Endothelial cell of umbilical vein (primary cell): ENCODE measurements at regions not wholly inside any gene's neighbourhood (a gene's known extent, or its start where the extent isn't known, plus 50 kb on each side); places are given as distances from the start of the nearest gene placed in this dataset.

Experiments used
- BruUV-seq: library from RNA; stranded (reverse); fragments of 400-500 nt; replicated peaks from 2 replicates; lab custom pipeline; 2021; lab: Mats Ljungman, UMichigan
- CTCF ChIA-PET: fragments of 300-600, 350-600 bp; sonication (Branson Sonifier 250); formaldehyde crosslinking; loops from one replicate; lab custom pipeline; 2021; ENCODE audit warnings: antibody characterized with exemption, inconsistent platforms; lab: Charles Lee
- POLR2A ChIA-PET: fragments of 300-600, 350-600 bp; sonication (Branson Sonifier 250); formaldehyde crosslinking; loops from one replicate; lab custom pipeline; 2021; ENCODE audit warnings: antibody characterized with exemption, inconsistent platforms; lab: Charles Lee
- DNase-seq: peaks from one replicate; pipeline ENCODE4 v3.0.0-alpha.2; 2011; ENCODE audit warnings: low read depth, low spot score
- FAIRE-seq: peaks from 2 replicates; lab custom pipeline; 2011; peaks lifted over from hg19 to GRCh38; lab: Jason Lieb, UNC
- H2AFZ ChIP-seq: 2 replicates; pipeline ENCODE4 v1.6.0; 2012; ENCODE audit warnings: low read depth, low read length, control low read depth, inconsistent platforms
- H3K27ac ChIP-seq: 2 replicates; pipeline ENCODE4 v1.5.1; 2011; ENCODE audit warnings: low read depth, mild to moderate bottlenecking, control low read depth, low read length, moderate library complexity; ENCODE audit not compliant: insufficient read depth
- H3K27me3 ChIP-seq, 2 experiments: 2 replicates each; pipeline versions ENCODE4 v1.6.0 to v1.6.1; 2011; ENCODE audit warnings: low read length in 2 of 2, mixed read lengths in 1 of 2; ENCODE audit not compliant: control insufficient read depth in 2 of 2, insufficient read depth in 2 of 2
- H3K36me3 ChIP-seq, 2 experiments: 2 replicates in 1 of 2; 3 replicates in 1 of 2; pipeline ENCODE4 v1.5.1; 2011; ENCODE audit warnings: low read length in 2 of 2, mild to moderate bottlenecking in 1 of 2, moderate library complexity in 1 of 2; ENCODE audit not compliant: control insufficient read depth in 2 of 2, insufficient read depth in 2 of 2; ENCODE audit errors: extremely low read depth in 1 of 2
- H3K4me1 ChIP-seq: 3 replicates; pipeline ENCODE4 v1.5.1; 2011; ENCODE audit warnings: mild to moderate bottlenecking, low read length; ENCODE audit not compliant: control insufficient read depth, insufficient read depth; ENCODE audit errors: extremely low read depth
- H3K4me2 ChIP-seq: 2 replicates; pipeline ENCODE4 v1.6.1; 2011; ENCODE audit warnings: low read length, control low read depth, mixed read lengths; ENCODE audit not compliant: insufficient read depth
- H3K4me3 ChIP-seq, 3 experiments: fragments of 200-600 bp in 1 of 3; sonication (generic), shearing (Covaris generic) in 1 of 3; replicated peaks in 1 of 3; 2 replicates each; pipeline ENCODE4 v1.5.1; 2011 to 2016; ENCODE audit warnings: control low read depth in 3 of 3, low read length in 3 of 3, mild to moderate bottlenecking in 2 of 3, inconsistent platforms in 1 of 3, low read depth in 1 of 3, moderate library complexity in 1 of 3; ENCODE audit not compliant: insufficient read depth in 1 of 3
- H3K79me2 ChIP-seq: 2 replicates; pipeline ENCODE4 v1.6.0; 2012; ENCODE audit warnings: low read length, inconsistent platforms; ENCODE audit not compliant: control insufficient read depth, insufficient read depth
- H3K9ac ChIP-seq: replicated peaks from 2 replicates; pipeline ENCODE3; 2011; ENCODE audit warnings: low read length, control low read depth; ENCODE audit not compliant: insufficient read depth; ENCODE audit errors: extremely low read depth
- H3K9me1 ChIP-seq: replicated peaks from 3 replicates; pipeline ENCODE4 v1.6.0; 2011; ENCODE audit warnings: mild to moderate bottlenecking, low read length; ENCODE audit not compliant: control insufficient read depth, insufficient read depth; ENCODE audit errors: extremely low read depth
- H3K9me3 ChIP-seq: replicated peaks from 2 replicates; pipeline ENCODE4 v1.5.1; 2012; ENCODE audit warnings: low read length, inconsistent platforms; ENCODE audit not compliant: control insufficient read depth, insufficient read depth
- H4K20me1 ChIP-seq: replicated peaks from 2 replicates; pipeline ENCODE3; 2011; ENCODE audit warnings: mild to moderate bottlenecking, low read length; ENCODE audit not compliant: control insufficient read depth, insufficient read depth; ENCODE audit errors: extremely low read depth
- EZH2 ChIP-seq: IDR thresholded peaks from 2 replicates; pipeline ENCODE4 v1.6.1; 2012; ENCODE audit warnings: borderline replicate concordance, low read depth, mild to moderate bottlenecking, moderate library complexity, low read length, inconsistent platforms; ENCODE audit not compliant: severe bottlenecking
- FOS ChIP-seq: IDR thresholded peaks from 2 replicates; pipeline ENCODE4 v1.6.1; 2011; ENCODE audit warnings: mild to moderate bottlenecking, low read length, moderate library complexity, borderline replicate concordance; ENCODE audit not compliant: insufficient read depth
- GATA2 ChIP-seq: IDR thresholded peaks from 2 replicates; pipeline ENCODE4 v1.7.0; 2011; ENCODE audit warnings: low read depth, mild to moderate bottlenecking, moderate library complexity, mixed read lengths, low read length; ENCODE audit not compliant: insufficient read length, insufficient read depth
- JUN ChIP-seq: IDR thresholded peaks from 2 replicates; pipeline ENCODE4 v1.6.1; 2011; ENCODE audit warnings: borderline replicate concordance, low read depth; ENCODE audit not compliant: insufficient read length, insufficient read depth
- MYC ChIP-seq: IDR thresholded peaks from one replicate; pipeline ENCODE4 v1.6.1; 2011; ENCODE audit warnings: mild to moderate bottlenecking, low read depth, low read length
- POLR2A ChIP-seq: IDR thresholded peaks from 2 replicates; pipeline ENCODE4 v1.6.1; 2012; ENCODE audit warnings: low read depth, mild to moderate bottlenecking, control low read depth, low read length
- POLR2AphosphoS5 ChIP-seq: IDR thresholded peaks from 2 replicates; pipeline ENCODE4 v1.6.1; 2012; ENCODE audit warnings: low read depth, mild to moderate bottlenecking, control low read depth, low read length, moderate library complexity; ENCODE audit not compliant: insufficient read depth
- dilution Hi-C: fragments of 300-500 bp; cut with MboI; formaldehyde crosslinking; loops from one replicate; pipeline ENCODE4 v1.15.0; 2019; ENCODE audit warnings: low sequenced_read_pairs; ENCODE audit not compliant: extremely low pct_ligation_motif_present
- intact Hi-C: fragments of 100-400 bp; cut with micrococcal nuclease; formaldehyde crosslinking; loops from one replicate; pipeline ENCODE4 v1.10.0; 2022
- TF ChIP-seq, protein P1 (sequence below), 2 donors: IDR thresholded peaks; 1 replicate in 1 of 2; 2 replicates in 1 of 2; pipeline ENCODE4 v1.5.1; 2011; ENCODE audit warnings: low read length in 2 of 2, mild to moderate bottlenecking in 2 of 2, moderate library complexity in 2 of 2, control low read depth in 1 of 2, inconsistent platforms in 1 of 2, low read depth in 1 of 2; ENCODE audit not compliant: insufficient read depth in 1 of 2; ENCODE audit errors: extremely low read depth in 1 of 2
- TF ChIP-seq, protein P2 (sequence below): IDR thresholded peaks from 2 replicates; pipeline ENCODE4 v1.6.1; 2011; ENCODE audit not compliant: insufficient read depth, insufficient read length

DNA sequence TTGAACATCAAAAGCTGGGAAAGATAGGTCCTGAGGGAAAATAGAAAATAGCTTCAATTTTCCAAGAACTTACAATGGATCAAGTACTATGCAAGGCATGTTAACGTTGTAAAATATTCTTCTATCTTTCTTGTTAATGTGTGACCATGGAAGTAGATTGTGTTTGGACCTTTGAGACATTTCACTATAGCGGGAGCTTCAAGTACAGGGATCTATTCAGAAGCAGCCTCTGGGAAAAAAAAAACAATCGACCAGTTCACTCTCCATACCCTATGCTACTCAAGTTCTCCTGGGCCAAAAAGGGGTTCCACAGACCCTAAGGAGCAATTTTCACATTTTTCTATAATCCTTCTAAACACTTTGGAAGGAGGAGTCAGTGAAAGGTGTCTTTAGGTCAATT is 54.1 kb upstream of the ATP10B start:
- DNase-seq (no peak), FAIRE-seq (no peak)
- no peaks in the 10 kb centered on the region for H4K20me1 ChIP-seq
- dilution Hi-C loops: no loop called here
- no peak overlapping the region for H3K4me2 ChIP-seq
- no peaks in the 10 kb centered on the region for H3K9me1 ChIP-seq
- H3K9me3 ChIP-seq: no peaks in the 10 kb centered on the region
- H3K79me2 ChIP-seq: no peaks in the 10 kb centered on the region
- H3K27me3 ChIP-seq: no peaks in the 10 kb centered on the region
- TF ChIP-seq POLR2A (no peak), EZH2 (no peak), GATA2 (no peak), MYC (no peak), FOS (no peak), POLR2AphosphoS5 (no peak), JUN (no peak)
- TF ChIP-seq, protein P1, sequence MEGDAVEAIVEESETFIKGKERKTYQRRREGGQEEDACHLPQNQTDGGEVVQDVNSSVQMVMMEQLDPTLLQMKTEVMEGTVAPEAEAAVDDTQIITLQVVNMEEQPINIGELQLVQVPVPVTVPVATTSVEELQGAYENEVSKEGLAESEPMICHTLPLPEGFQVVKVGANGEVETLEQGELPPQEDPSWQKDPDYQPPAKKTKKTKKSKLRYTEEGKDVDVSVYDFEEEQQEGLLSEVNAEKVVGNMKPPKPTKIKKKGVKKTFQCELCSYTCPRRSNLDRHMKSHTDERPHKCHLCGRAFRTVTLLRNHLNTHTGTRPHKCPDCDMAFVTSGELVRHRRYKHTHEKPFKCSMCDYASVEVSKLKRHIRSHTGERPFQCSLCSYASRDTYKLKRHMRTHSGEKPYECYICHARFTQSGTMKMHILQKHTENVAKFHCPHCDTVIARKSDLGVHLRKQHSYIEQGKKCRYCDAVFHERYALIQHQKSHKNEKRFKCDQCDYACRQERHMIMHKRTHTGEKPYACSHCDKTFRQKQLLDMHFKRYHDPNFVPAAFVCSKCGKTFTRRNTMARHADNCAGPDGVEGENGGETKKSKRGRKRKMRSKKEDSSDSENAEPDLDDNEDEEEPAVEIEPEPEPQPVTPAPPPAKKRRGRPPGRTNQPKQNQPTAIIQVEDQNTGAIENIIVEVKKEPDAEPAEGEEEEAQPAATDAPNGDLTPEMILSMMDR (IDR thresholded peaks at IDR 0.05; ENCODE audit: extremely low read depth in 1 of 2, insufficient read depth in 1 of 2, low read depth in 1 of 2, low read length in 2 of 2): no peak
- TF ChIP-seq, protein P2, sequence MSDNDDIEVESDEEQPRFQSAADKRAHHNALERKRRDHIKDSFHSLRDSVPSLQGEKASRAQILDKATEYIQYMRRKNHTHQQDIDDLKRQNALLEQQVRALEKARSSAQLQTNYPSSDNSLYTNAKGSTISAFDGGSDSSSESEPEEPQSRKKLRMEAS: no peak
- no peaks in the 10 kb centered on the region for H3K36me3 ChIP-seq
- no peak overlapping the region for H3K27ac ChIP-seq
- no peak overlapping the region for H3K9ac ChIP-seq
- H3K4me3 ChIP-seq: no peak overlapping the region
- no peaks in the 10 kb centered on the region for H3K4me1 ChIP-seq
- no peak overlapping the region for H2AFZ ChIP-seq
- ChIA-PET CTCF (no interaction called here), POLR2A (no interaction called here)
- BruUV-seq: no TSS peak
- intact Hi-C loops: no loop called here
